HepG2 (cell line): ENCODE measurements at regions not wholly inside any gene's neighbourhood (a gene's known extent, or its start where the extent isn't known, plus 50 kb on each side); places are given as distances from the start of the nearest gene placed in this dataset.

Experiments
- ATAC-seq: fragments of 200-7000 bp; cut with Tn5 transposase; 3 replicates; pipeline ENCODE4 v1.9.1; 2020; ENCODE audit warnings: mild to moderate bottlenecking, moderate library complexity
- BruUV-seq: library from RNA; stranded (reverse); fragments of 400-500 nt; replicated peaks from 2 replicates; lab custom pipeline; 2021; lab: Mats Ljungman, UMichigan
- CTCF ChIA-PET: fragments of 300-600 bp; formaldehyde crosslinking; extraction: SDS; loops from one replicate; lab custom pipeline; 2021; ENCODE audit warnings: low total read pairs, inconsistent platforms, low intra/inter-chr PET ratio; lab: Yijun Ruan, JAX
- POLR2A ChIA-PET: fragments of 350-600 bp; sonication (Branson Sonifier 250); formaldehyde crosslinking; loops from one replicate; lab custom pipeline; 2020; ENCODE audit warnings: antibody characterized with exemption, inconsistent platforms; lab: Yijun Ruan, JAX
- DNase-seq: peaks from one replicate; pipeline ENCODE4 v3.0.0-alpha.2; 2015; ENCODE audit warnings: low spot score
- FAIRE-seq: peaks from 3 replicates; lab custom pipeline; 2011; peaks lifted over from hg19 to GRCh38; lab: Jason Lieb, UNC
- H2AFZ ChIP-seq: one replicate; pipeline ENCODE4 v1.6.1; 2011; ENCODE audit warnings: low read length, inconsistent platforms
- H3K27ac ChIP-seq: fragments of 300-600 bp; 3 replicates; pipeline ENCODE4 v1.8.0; 2011; ENCODE audit warnings: mixed run types, mild to moderate bottlenecking, mixed read lengths, low read length, inconsistent platforms; ENCODE audit not compliant: insufficient read depth; ENCODE audit errors: extremely low read length
- H3K27me3 ChIP-seq, 2 experiments: fragments of 200-600 bp in 1 of 2; 2 replicates in 1 of 2; 3 replicates in 1 of 2; pipeline versions ENCODE4 v1.6.0 to v1.8.0; 2011; ENCODE audit warnings: low read length in 2 of 2, mild to moderate bottlenecking in 2 of 2, moderate library complexity in 2 of 2, inconsistent platforms in 1 of 2; ENCODE audit not compliant: insufficient read depth in 2 of 2, control insufficient read depth in 1 of 2
- H3K36me3 ChIP-seq, 2 experiments: fragments of 200-600 bp in 1 of 2; replicated peaks in 1 of 2; 2 replicates in 1 of 2; 3 replicates in 1 of 2; pipeline versions ENCODE4 v1.5.1 to v1.8.0; 2011; ENCODE audit warnings: low read length in 2 of 2, inconsistent platforms in 1 of 2; ENCODE audit not compliant: insufficient read depth in 2 of 2, control insufficient read depth in 1 of 2
- H3K4me1 ChIP-seq: 2 replicates; pipeline ENCODE4 v1.5.1; 2012; ENCODE audit warnings: low read length, inconsistent platforms; ENCODE audit not compliant: insufficient read depth
- H3K4me2 ChIP-seq: 2 replicates; pipeline ENCODE4 v1.6.0; 2011; ENCODE audit warnings: low read depth, low read length, inconsistent platforms
- H3K4me3 ChIP-seq, 3 experiments: fragments of 200-600 bp in 1 of 3; sonication (generic), shearing (Covaris generic) in 1 of 3; replicated peaks in 1 of 3; 2 replicates each; pipeline ENCODE4 v1.5.1; 2011 to 2016; ENCODE audit warnings: low read length in 3 of 3, inconsistent platforms in 2 of 3, low read depth in 2 of 3, mild to moderate bottlenecking in 2 of 3, control low read depth in 1 of 3, mixed read lengths in 1 of 3; ENCODE audit not compliant: insufficient read depth in 1 of 3
- H3K79me2 ChIP-seq: one replicate; pipeline ENCODE4 v1.6.1; 2011; ENCODE audit warnings: low read length, inconsistent platforms; ENCODE audit not compliant: insufficient read depth
- H3K9ac ChIP-seq: 2 replicates; pipeline ENCODE4 v1.6.0; 2011; ENCODE audit warnings: mild to moderate bottlenecking, low read depth, low read length, inconsistent platforms; ENCODE audit not compliant: insufficient read depth
- H3K9me3 ChIP-seq: 2 replicates; pipeline ENCODE4 v1.5.1; 2012; ENCODE audit warnings: mild to moderate bottlenecking, low read length
- H4K20me1 ChIP-seq: 2 replicates; pipeline ENCODE4 v1.6.0; 2011; ENCODE audit warnings: inconsistent platforms, mild to moderate bottlenecking, low read length, moderate library complexity; ENCODE audit not compliant: insufficient read depth
- ARNT2 ChIP-seq: sonication (generic); formaldehyde crosslinking; IDR thresholded peaks from 2 replicates; pipeline ENCODE4 v1.8.0; 2022; ENCODE audit warnings: mild to moderate bottlenecking, low read depth, missing genetic modification reagents, moderate library complexity
- ATF2 ChIP-seq: sonication (generic); formaldehyde crosslinking; IDR thresholded peaks from 2 replicates; pipeline ENCODE4 v1.4.0; 2020; ENCODE audit warnings: missing genetic modification reagents
- CAMTA2 ChIP-seq: sonication (generic); formaldehyde crosslinking; IDR thresholded peaks from 2 replicates; pipeline ENCODE4 v1.4.0; 2020; ENCODE audit warnings: mild to moderate bottlenecking, missing genetic modification reagents, borderline replicate concordance
- CEBPB ChIP-seq: IDR thresholded peaks from 2 replicates; pipeline ENCODE4 v1.6.1; 2011; ENCODE audit warnings: low read depth, low read length, improper control_type of control experiment, borderline replicate concordance
- HNF1B ChIP-seq: sonication (generic); formaldehyde crosslinking; IDR thresholded peaks from 2 replicates; pipeline ENCODE4 v1.5.1; 2020; ENCODE audit warnings: mild to moderate bottlenecking, moderate library complexity, missing genetic modification reagents
- NR3C1 ChIP-seq: sonication (generic); formaldehyde crosslinking; IDR thresholded peaks from 2 replicates; pipeline ENCODE4 v1.4.0; 2020; ENCODE audit warnings: missing genetic modification reagents
- PHF8 ChIP-seq: sonication (generic); formaldehyde crosslinking; IDR thresholded peaks from 2 replicates; pipeline ENCODE4 v1.5.0; 2020; ENCODE audit warnings: missing genetic modification reagents
- SIX4 ChIP-seq: sonication (generic); formaldehyde crosslinking; IDR thresholded peaks from 2 replicates; pipeline ENCODE4 v1.4.0; 2020; ENCODE audit warnings: missing genetic modification reagents
- SP140L ChIP-seq: sonication (generic); formaldehyde crosslinking; IDR thresholded peaks from 2 replicates; pipeline ENCODE4 v1.4.0; 2020; ENCODE audit warnings: missing genetic modification reagents, borderline replicate concordance
- TRIM24 ChIP-seq: sonication (generic); formaldehyde crosslinking; IDR thresholded peaks from 2 replicates; pipeline ENCODE4 v1.8.0; 2022; ENCODE audit warnings: mild to moderate bottlenecking, missing genetic modification reagents
- ZNF274 ChIP-seq: sonication (generic); formaldehyde crosslinking; IDR thresholded peaks from 2 replicates; pipeline ENCODE4 v1.5.1; 2020; ENCODE audit warnings: mild to moderate bottlenecking, missing genetic modification reagents
- ZNF354B ChIP-seq: sonication (generic); formaldehyde crosslinking; IDR thresholded peaks from 2 replicates; pipeline ENCODE4 v1.8.0; 2022; ENCODE audit warnings: mild to moderate bottlenecking, missing genetic modification reagents
- ZNF550 ChIP-seq: sonication (generic); formaldehyde crosslinking; IDR thresholded peaks from 2 replicates; pipeline ENCODE4 v1.4.0; 2020; ENCODE audit warnings: mild to moderate bottlenecking, missing genetic modification reagents, borderline replicate concordance
- ZNF709 ChIP-seq: sonication (generic); formaldehyde crosslinking; IDR thresholded peaks from 2 replicates; pipeline ENCODE4 v1.5.0; 2020; ENCODE audit warnings: mild to moderate bottlenecking, missing genetic modification reagents
- WGBS: methylation state at CpG from one replicate; pipeline ENCODE4 v1.1.6; 2017; ENCODE audit warnings: low lambda C conversion rate; 5-methylcytosine and 5-hydroxymethylcytosine counted together
- in situ Hi-C: cut with HindIII; loops from 2 replicates; pipeline ENCODE4 v1.10.0; 2017; ENCODE audit warnings: low pct_unique_long_range_greater_than_20kb; ENCODE audit not compliant: extremely low pct_ligation_motif_present
- intact Hi-C: fragments of 100-400 bp; cut with micrococcal nuclease; formaldehyde crosslinking; loops from one replicate; pipeline ENCODE4 v1.10.0; 2022; ENCODE audit not compliant: unreplicated experiment
- TF ChIP-seq, protein P1 (sequence below): sonication (generic); formaldehyde crosslinking; IDR thresholded peaks from 2 replicates; pipeline ENCODE4 v1.5.0; 2020; ENCODE audit warnings: missing genetic modification reagents

DNA sequence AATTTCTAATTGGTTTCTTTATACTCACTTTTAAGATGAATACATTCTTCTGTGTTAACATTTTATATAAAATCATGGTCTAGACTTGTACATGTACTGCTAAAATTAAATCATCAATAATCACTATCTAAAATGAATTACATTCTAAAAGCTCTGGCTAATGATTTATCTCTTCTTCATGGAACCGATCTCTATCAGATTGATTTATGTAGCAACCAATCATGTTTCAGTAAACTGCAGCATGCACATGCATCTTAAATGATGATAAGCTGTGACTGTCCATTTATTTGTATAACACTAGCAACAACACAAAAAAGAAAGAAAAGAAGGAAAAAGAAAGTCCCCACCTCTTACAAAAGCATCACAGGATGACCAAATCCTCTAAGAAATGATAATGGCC is 669.2 kb downstream of the NR2F1-AS1 start:
- DNase-seq (no peak), FAIRE-seq (no peak), ATAC-seq (no peak)
- BruUV-seq: no TSS peak
- Histone ChIP-seq H3K79me2 (no peaks in the 10 kb centered on the region), H4K20me1 (no peaks in the 10 kb centered on the region), H3K9ac (no peak overlapping the region), H2AFZ (no peak overlapping the region), H3K27me3 (no peaks in the 10 kb centered on the region), H3K9me3 (no peaks in the 10 kb centered on the region), H3K4me3 (no peak overlapping the region), H3K27ac (no peak overlapping the region), H3K4me2 (no peak overlapping the region), H3K4me1 (peaks cover 70% of the 10 kb centered on the region), H3K36me3 (no peaks in the 10 kb centered on the region)
- CTCF ChIA-PET: no interaction called here
- POLR2A ChIA-PET: no interaction called here
- WGBS: 93% methylated on average over 1 of the region's 1 CpG
- intact Hi-C loops: no loop called here
- in situ Hi-C loops: no loop called here
- no peak for TF ChIP-seq CAMTA2 (CRISPR knock-in tag)
- TF ChIP-seq ZNF274 (CRISPR knock-in tag): no peak
- no peak for TF ChIP-seq PHF8 (CRISPR knock-in tag)
- no peak for TF ChIP-seq TRIM24 (CRISPR knock-in tag)
- TF ChIP-seq ZNF709 (CRISPR knock-in tag): no peak
- no peak for TF ChIP-seq ARNT2 (CRISPR knock-in tag)

DNA sequence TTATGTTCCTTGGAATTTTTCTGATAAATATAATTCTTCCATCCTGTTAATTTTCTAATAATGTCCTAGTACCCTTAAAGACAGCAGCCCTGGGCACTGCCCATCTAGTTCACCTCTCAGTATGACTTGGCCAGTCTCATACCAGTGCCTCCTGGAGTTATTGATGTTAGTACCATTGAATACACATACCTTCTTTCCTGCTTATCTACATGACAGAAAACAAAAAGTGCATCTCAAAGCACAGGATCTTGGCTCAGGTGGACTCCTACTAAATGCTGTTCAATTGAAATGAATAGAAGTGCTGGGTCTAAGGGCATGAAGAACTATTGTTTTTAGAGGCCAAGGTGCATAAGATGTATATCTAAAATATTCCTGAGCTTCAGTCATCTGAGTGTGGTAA is 669.7 kb downstream of the NR2F1-AS1 start:
- DNase-seq: no peak
- H3K9me3 ChIP-seq: no peaks in the 10 kb centered on the region
- in situ Hi-C loops: no loop called here
- intact Hi-C loops: no loop called here
- H3K4me2 ChIP-seq: no peak overlapping the region
- H3K79me2 ChIP-seq: no peaks in the 10 kb centered on the region
- CTCF ChIA-PET: no interaction called here
- no peak overlapping the region for H3K9ac ChIP-seq
- no peaks in the 10 kb centered on the region for H3K27me3 ChIP-seq
- no TSS peak for BruUV-seq
- FAIRE-seq: no peak
- POLR2A ChIA-PET: no interaction called here
- no peaks in the 10 kb centered on the region for H4K20me1 ChIP-seq
- no peak overlapping the region for H3K27ac ChIP-seq
- ATAC-seq: no peak
- no peak overlapping the region for H3K4me3 ChIP-seq
- H3K36me3 ChIP-seq: no peaks in the 10 kb centered on the region
- TF ChIP-seq ZNF354B (CRISPR knock-in tag) (no peak), ATF2 (CRISPR knock-in tag) (no peak), SIX4 (no peak), NR3C1 (CRISPR knock-in tag) (no peak), CEBPB (no peak), SP140L (CRISPR knock-in tag) (no peak), HNF1B (CRISPR knock-in tag) (no peak), ZNF550 (CRISPR knock-in tag) (no peak)
- TF ChIP-seq, protein P1, sequence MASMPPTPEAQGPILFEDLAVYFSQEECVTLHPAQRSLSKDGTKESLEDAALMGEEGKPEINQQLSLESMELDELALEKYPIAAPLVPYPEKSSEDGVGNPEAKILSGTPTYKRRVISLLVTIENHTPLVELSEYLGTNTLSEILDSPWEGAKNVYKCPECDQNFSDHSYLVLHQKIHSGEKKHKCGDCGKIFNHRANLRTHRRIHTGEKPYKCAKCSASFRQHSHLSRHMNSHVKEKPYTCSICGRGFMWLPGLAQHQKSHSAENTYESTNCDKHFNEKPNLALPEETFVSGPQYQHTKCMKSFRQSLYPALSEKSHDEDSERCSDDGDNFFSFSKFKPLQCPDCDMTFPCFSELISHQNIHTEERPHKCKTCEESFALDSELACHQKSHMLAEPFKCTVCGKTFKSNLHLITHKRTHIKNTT: no peak
- H3K4me1 ChIP-seq: peaks cover 70% of the 10 kb centered on the region
- no peak overlapping the region for H2AFZ ChIP-seq
